ENCODE measurements at regions not wholly inside any gene's neighbourhood (a gene's known extent, or its start where the extent isn't known, plus 50 kb on each side); places are given as distances from the start of the nearest gene placed in this dataset.

- Histone ChIP-seq H3K9me3 (no peaks in the 10 kb centered on the region), H3K36me3 (no peaks in the 10 kb centered on the region), H3K27ac (no peak overlapping the region), H3K27me3 (no peaks in the 10 kb centered on the region), H3K4me1 (ENCODE audit: control insufficient read depth in 1 of 2, insufficient read depth in 1 of 2, low read depth in 1 of 2, low read length in 1 of 2) (no peaks in the 10 kb centered on the region), H3K4me3 (ENCODE audit: low read depth in 1 of 2, low read length in 1 of 2) (no peak overlapping the region)
- TF ChIP-seq CTCF (IDR thresholded peaks at IDR 0.05): no peak
These were observed 328.6 kb downstream of the CDH2 start for GRCh38 chr18:27848336-27848735.

- Histone ChIP-seq H3K27me3 (no peaks in the 10 kb centered on the region), H3K27ac (no peak overlapping the region), H3K36me3 (no peaks in the 10 kb centered on the region), H3K9me3 (no peaks in the 10 kb centered on the region), H3K4me1 (ENCODE audit: control insufficient read depth in 1 of 2, insufficient read depth in 1 of 2, low read depth in 1 of 2, low read length in 1 of 2) (no peaks in the 10 kb centered on the region), H3K4me3 (ENCODE audit: low read depth in 1 of 2, low read length in 1 of 2) (no peak overlapping the region)
- no peak for TF ChIP-seq CTCF (IDR thresholded peaks at IDR 0.05)
These were observed 329.5 kb downstream of the CDH2 start for GRCh38 chr18:27847412-27847811.

GRCh38 chr18:27845897-27846296 is 331.0 kb downstream of the CDH2 start:
- no peak for TF ChIP-seq CTCF (IDR thresholded peaks at IDR 0.05)
- no peaks in the 10 kb centered on the region for H3K9me3 ChIP-seq
- H3K4me1 ChIP-seq (ENCODE audit: control insufficient read depth in 1 of 2, insufficient read depth in 1 of 2, low read depth in 1 of 2, low read length in 1 of 2): no peaks in the 10 kb centered on the region
- no peaks in the 10 kb centered on the region for H3K27me3 ChIP-seq
- H3K4me3 ChIP-seq (ENCODE audit: low read depth in 1 of 2, low read length in 1 of 2): no peak overlapping the region
- H3K27ac ChIP-seq: no peak overlapping the region
- H3K36me3 ChIP-seq: no peaks in the 10 kb centered on the region

- TF ChIP-seq CTCF (IDR thresholded peaks at IDR 0.05): no peak
- no peak overlapping the region for H3K4me3 ChIP-seq (ENCODE audit: low read depth in 1 of 2, low read length in 1 of 2)
- no peak overlapping the region for H3K27ac ChIP-seq
- no peaks in the 10 kb centered on the region for H3K36me3 ChIP-seq
- H3K9me3 ChIP-seq: no peaks in the 10 kb centered on the region
- H3K27me3 ChIP-seq: no peaks in the 10 kb centered on the region
- no peaks in the 10 kb centered on the region for H3K4me1 ChIP-seq (ENCODE audit: control insufficient read depth in 1 of 2, insufficient read depth in 1 of 2, low read depth in 1 of 2, low read length in 1 of 2)
These were observed 332.9 kb downstream of the CDH2 start for GRCh38 chr18:27843783-27844777.

- Histone ChIP-seq H3K27me3 (no peaks in the 10 kb centered on the region), H3K36me3 (no peaks in the 10 kb centered on the region), H3K27ac (no peak overlapping the region), H3K9me3 (no peaks in the 10 kb centered on the region), H3K4me1 (ENCODE audit: control insufficient read depth in 1 of 2, insufficient read depth in 1 of 2, low read depth in 1 of 2, low read length in 1 of 2) (no peaks in the 10 kb centered on the region), H3K4me3 (ENCODE audit: low read depth in 1 of 2, low read length in 1 of 2) (no peak overlapping the region)
- TF ChIP-seq CTCF (IDR thresholded peaks at IDR 0.05): no peak
These were observed 337.8 kb downstream of the CDH2 start for GRCh38 chr18:27839141-27839540.
